Breast epithelium (tissue), 3 donors: ENCODE measurements at regions not wholly inside any gene's neighbourhood (a gene's known extent, or its start where the extent isn't known, plus 50 kb on each side); places are given as distances from the start of the nearest gene placed in this dataset.

Experiments used
- POLR2AphosphoS5 ChIP-seq, 3 donors: sonication (generic); formaldehyde crosslinking; IDR thresholded peaks; one replicate each; pipeline ENCODE4 v1.6.1; 2017; ENCODE audit warnings: antibody characterized with exemption in 3 of 3
- TF ChIP-seq, protein P1 (sequence below), 3 donors: fragments of 450-650 bp; IDR thresholded peaks; one replicate each; pipeline ENCODE4 v1.5.1; 2016 to 2017; ENCODE audit warnings: antibody characterized with exemption in 3 of 3, mild to moderate bottlenecking in 3 of 3, moderate library complexity in 3 of 3

DNA sequence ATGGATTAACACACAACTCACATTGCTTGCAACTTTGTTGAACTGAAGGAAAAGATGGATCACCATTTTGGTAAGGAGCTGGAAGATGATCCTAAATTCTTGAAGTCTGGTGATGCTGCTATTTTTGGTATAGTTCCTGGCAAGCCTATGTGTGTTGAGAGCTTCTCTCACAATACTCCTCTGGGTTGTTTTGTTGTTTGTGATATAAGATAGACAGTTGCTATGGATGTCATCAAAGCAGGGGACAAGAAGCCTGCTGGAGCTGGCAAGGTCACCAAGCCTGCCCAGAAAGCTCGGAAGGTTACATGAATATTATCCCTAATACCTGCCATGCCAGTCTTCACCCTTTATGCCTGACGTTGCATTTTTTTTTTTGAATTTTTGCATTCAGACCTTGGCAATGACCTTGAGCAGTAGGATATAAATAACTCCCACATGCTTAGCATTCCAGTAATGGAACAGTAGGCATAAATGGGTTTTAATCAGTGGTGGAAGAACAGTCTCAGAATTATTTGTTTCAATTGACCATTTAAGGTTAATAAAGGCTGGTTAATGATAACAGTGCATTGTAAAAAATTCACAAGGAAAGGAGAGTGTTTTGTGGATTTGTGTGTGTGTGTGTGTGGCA is 129.0 kb upstream of the SEL1L start:
- TF ChIP-seq, protein P1, sequence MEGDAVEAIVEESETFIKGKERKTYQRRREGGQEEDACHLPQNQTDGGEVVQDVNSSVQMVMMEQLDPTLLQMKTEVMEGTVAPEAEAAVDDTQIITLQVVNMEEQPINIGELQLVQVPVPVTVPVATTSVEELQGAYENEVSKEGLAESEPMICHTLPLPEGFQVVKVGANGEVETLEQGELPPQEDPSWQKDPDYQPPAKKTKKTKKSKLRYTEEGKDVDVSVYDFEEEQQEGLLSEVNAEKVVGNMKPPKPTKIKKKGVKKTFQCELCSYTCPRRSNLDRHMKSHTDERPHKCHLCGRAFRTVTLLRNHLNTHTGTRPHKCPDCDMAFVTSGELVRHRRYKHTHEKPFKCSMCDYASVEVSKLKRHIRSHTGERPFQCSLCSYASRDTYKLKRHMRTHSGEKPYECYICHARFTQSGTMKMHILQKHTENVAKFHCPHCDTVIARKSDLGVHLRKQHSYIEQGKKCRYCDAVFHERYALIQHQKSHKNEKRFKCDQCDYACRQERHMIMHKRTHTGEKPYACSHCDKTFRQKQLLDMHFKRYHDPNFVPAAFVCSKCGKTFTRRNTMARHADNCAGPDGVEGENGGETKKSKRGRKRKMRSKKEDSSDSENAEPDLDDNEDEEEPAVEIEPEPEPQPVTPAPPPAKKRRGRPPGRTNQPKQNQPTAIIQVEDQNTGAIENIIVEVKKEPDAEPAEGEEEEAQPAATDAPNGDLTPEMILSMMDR (IDR thresholded peaks at IDR 0.05): no peak
- TF ChIP-seq POLR2AphosphoS5 (IDR thresholded peaks at IDR 0.05): no peak
